ENCODE measurements at regions not wholly inside any gene's neighbourhood (a gene's known extent, or its start where the extent isn't known, plus 50 kb on each side); places are given as distances from the start of the nearest gene placed in this dataset.

GRCh38 chr3:34696831-34697230 is 898.4 kb downstream of the PDCD6IP start:
- H3K27me3 Mint-ChIP-seq (ENCODE audit: insufficient read depth, unreplicated experiment), result no peaks in the 10 kb centered on the region
- no peak for DNase-seq
- no peaks in the 10 kb centered on the region for H3K4me1 Mint-ChIP-seq (ENCODE audit: low read depth, unreplicated experiment)
- no peaks in the 10 kb centered on the region for H3K4me1 ChIP-seq
- peaks cover 20% of the 10 kb centered on the region for H3K9me3 Mint-ChIP-seq (ENCODE audit: unreplicated experiment)
- H3K4me3 Mint-ChIP-seq (ENCODE audit: unreplicated experiment), result no peak overlapping the region
- ChIA-PET CTCF (no interaction called here), POLR2A (no interaction called here)
- H3K4me3 ChIP-seq (ENCODE audit: low read depth, low read length), result no peak overlapping the region
- no TSS peak for BruUV-seq (replicated peaks)
- no peaks in the 10 kb centered on the region for H3K9me3 ChIP-seq
- intact Hi-C loops (cut with micrococcal nuclease; ENCODE audit: unreplicated experiment), result no loop called here
- H3K36me3 Mint-ChIP-seq (ENCODE audit: insufficient read depth, unreplicated experiment), result no peaks in the 10 kb centered on the region
- H3K27ac Mint-ChIP-seq (ENCODE audit: unreplicated experiment), result no peak overlapping the region
- no peak for TF ChIP-seq CTCF (IDR thresholded peaks at IDR 0.05; ENCODE audit: insufficient read depth in 1 of 2, low read depth in 1 of 2, low read length in 1 of 2, severe bottlenecking in 1 of 2, unreplicated experiment in 1 of 2)
- no peaks in the 10 kb centered on the region for H3K27me3 ChIP-seq (replicated peaks; ENCODE audit: control insufficient read depth, insufficient read depth, low read length)
- H3K36me3 ChIP-seq (ENCODE audit: control insufficient read depth, insufficient read depth, low read length), result no peaks in the 10 kb centered on the region

GRCh38 chr3:34703053-34703452 is 904.6 kb downstream of the PDCD6IP start:
- Mint-ChIP-seq H3K27me3 (ENCODE audit: insufficient read depth, unreplicated experiment) (no peaks in the 10 kb centered on the region), H3K36me3 (ENCODE audit: insufficient read depth, unreplicated experiment) (no peaks in the 10 kb centered on the region), H3K9me3 (ENCODE audit: unreplicated experiment) (peaks cover 30% of the 10 kb centered on the region), H3K4me3 (ENCODE audit: unreplicated experiment) (no peak overlapping the region), H3K4me1 (ENCODE audit: low read depth, unreplicated experiment) (no peaks in the 10 kb centered on the region), H3K27ac (ENCODE audit: unreplicated experiment) (no peak overlapping the region)
- CTCF ChIA-PET, result no interaction called here
- intact Hi-C loops (cut with micrococcal nuclease; ENCODE audit: unreplicated experiment), result no loop called here
- H3K36me3 ChIP-seq (ENCODE audit: control insufficient read depth, insufficient read depth, low read length), result no peaks in the 10 kb centered on the region
- H3K27me3 ChIP-seq (replicated peaks; ENCODE audit: control insufficient read depth, insufficient read depth, low read length), result no peaks in the 10 kb centered on the region
- TF ChIP-seq CTCF (IDR thresholded peaks at IDR 0.05; ENCODE audit: insufficient read depth in 1 of 2, low read depth in 1 of 2, low read length in 1 of 2, severe bottlenecking in 1 of 2, unreplicated experiment in 1 of 2), result no peak
- POLR2A ChIA-PET, result no interaction called here
- BruUV-seq (replicated peaks), result no TSS peak
- no peak overlapping the region for H3K4me3 ChIP-seq (ENCODE audit: low read depth, low read length)
- no peak for DNase-seq
- H3K9me3 ChIP-seq, result no peaks in the 10 kb centered on the region
- no peaks in the 10 kb centered on the region for H3K4me1 ChIP-seq

- Mint-ChIP-seq H3K27me3 (ENCODE audit: insufficient read depth, unreplicated experiment) (no peaks in the 10 kb centered on the region), H3K4me3 (ENCODE audit: unreplicated experiment) (no peak overlapping the region), H3K9me3 (ENCODE audit: unreplicated experiment) (peaks cover 2% of the 10 kb centered on the region), H3K36me3 (ENCODE audit: insufficient read depth, unreplicated experiment) (no peaks in the 10 kb centered on the region), H3K27ac (ENCODE audit: unreplicated experiment) (no peak overlapping the region), H3K4me1 (ENCODE audit: low read depth, unreplicated experiment) (no peaks in the 10 kb centered on the region)
- CTCF ChIA-PET, result no interaction called here
- intact Hi-C loops (cut with micrococcal nuclease; ENCODE audit: unreplicated experiment), result no loop called here
- BruUV-seq (replicated peaks), result no TSS peak
- Histone ChIP-seq H3K36me3 (ENCODE audit: control insufficient read depth, insufficient read depth, low read length) (no peaks in the 10 kb centered on the region), H3K4me1 (no peaks in the 10 kb centered on the region), H3K27me3 (replicated peaks; ENCODE audit: control insufficient read depth, insufficient read depth, low read length) (no peaks in the 10 kb centered on the region), H3K4me3 (ENCODE audit: low read depth, low read length) (no peak overlapping the region), H3K9me3 (0 out of 2 replicates have a peak, but pooled peaks cover under 1% of the 10 kb centered on the region)
- POLR2A ChIA-PET, result no interaction called here
- TF ChIP-seq CTCF (IDR thresholded peaks at IDR 0.05; ENCODE audit: insufficient read depth in 1 of 2, low read depth in 1 of 2, low read length in 1 of 2, severe bottlenecking in 1 of 2, unreplicated experiment in 1 of 2), result no peak
- DNase-seq, result no peak
These were observed 914.3 kb upstream of the ARPP21 start for GRCh38 chr3:34724916-34725499.

Measured in Caco-2 (cell line).